ENCODE measurements at regions not wholly inside any gene's neighbourhood (a gene's known extent, or its start where the extent isn't known, plus 50 kb on each side); places are given as distances from the start of the nearest gene placed in this dataset.
A peak's percentile ranks its signal among the peaks of the same experiment; 100 is the strongest.
"Not testable (repeated sequence)": the region's sequence is repeated elsewhere in the genome, so short reads cannot be mapped to it uniquely, and the experiment has no call there.

DNA sequence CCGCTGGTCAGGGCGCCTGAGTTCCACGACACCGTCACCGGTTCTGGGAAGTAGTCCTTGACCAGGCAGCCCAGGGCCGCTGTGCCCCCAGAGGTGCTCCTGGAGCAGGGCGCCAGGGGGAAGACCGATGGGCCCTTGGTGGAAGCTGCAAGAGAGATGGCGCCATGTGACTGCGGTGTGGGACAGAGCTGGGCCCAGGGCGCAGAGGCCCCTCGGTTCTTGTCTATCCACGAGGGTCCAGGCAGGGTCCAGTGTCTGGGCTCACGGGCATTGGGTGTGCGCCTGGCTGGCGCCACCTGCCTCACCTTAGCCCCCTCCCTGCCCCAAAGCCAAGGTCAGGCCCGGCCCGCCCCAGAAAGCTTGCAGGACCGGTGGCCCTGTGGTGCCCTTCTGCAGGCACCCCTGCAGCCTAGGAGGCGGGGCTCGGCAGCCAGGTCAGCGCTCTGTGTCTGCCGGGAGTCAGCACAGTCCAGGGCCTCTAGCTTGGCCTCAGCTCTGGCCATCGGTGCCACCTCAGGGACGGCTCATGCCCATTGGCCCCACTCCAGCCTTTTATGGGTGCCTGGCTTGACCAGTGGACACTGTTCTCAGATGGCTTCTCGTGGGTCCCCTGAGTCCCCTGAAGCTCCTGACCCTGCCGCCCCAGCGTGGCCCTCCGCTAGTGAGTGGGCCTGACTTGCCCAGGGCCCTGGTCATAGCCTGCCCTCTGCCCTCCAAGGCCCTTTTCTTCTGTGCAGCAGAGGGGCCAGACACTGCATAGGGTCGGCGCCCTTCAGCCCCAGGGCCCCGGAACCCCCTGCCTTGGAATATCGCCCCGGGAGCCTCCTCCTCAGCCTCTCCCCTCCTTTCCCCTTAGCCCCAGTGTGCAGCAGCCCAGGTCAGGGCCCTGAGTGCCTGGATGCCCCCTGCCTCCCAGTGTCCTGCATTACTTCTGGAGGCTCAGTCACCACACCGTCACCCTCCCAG is 245.2 kb downstream of the TMEM121 start:
- H3K4me3 ChIP-seq; H3K4me1 ChIP-seq; H3K9me3 ChIP-seq; H3K27ac ChIP-seq; H3K36me3 ChIP-seq; intact Hi-C loops (cut with DNase I); H3K27me3 ChIP-seq: not testable (repeated sequence)
- DNase-seq (ENCODE audit: extremely low spot score in 2 of 2), result peak in 1 of 2 donors; percentile 32

DNA sequence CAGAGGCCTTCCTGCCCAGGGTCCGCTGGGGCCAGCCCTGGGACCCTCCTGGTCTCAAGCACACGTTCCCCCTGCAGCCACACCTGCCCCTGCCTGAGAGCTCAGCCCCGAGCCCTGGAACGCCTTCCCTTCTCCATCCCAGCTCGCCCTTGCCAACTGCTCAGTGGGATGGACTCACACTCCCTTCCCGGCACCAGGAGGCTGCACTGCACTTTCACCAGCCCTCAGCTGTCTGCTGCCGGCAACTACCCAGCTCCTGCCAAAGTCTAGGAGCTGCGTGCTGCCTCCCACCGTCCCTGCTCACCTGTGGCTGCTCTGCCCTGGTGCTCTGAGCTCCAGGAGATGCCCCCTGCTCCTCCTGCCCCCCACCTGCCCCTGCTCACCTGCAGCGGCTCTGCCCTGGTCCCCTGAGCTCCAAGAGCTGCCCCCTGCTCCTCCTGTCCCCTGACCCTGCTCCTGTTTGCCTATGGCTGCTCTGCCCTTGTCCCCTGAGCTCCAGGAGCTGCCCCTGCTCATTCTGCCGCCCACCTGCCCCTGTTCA is 246.4 kb downstream of the TMEM121 start:
- H3K27ac ChIP-seq; intact Hi-C loops (cut with DNase I): not testable (repeated sequence)

DNA sequence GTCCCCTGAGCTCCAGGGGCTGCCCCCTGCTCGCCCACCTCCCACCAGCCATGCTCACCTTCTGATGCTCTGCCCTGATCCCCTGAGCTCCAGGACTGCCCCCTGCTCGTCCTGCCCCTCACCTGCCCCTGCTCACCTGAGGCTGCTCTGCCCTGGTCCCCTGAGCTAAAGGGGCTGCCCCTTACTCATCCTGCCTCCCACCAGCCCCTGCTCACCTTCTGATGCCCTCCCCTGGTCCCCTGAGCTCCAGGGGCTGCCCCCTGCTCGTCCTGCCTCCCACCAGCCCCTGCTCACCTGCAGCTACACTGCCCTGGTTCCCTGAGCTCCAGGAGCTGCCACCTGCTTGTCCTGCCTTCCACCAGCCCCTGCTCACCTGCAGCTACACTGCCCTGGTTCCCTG is 247.2 kb downstream of the TMEM121 start:
- TF ChIP-seq POLR2AphosphoS5 (IDR thresholded peaks at IDR 0.05; ENCODE audit: insufficient read depth in 1 of 2, low read depth in 1 of 2) (no peak), POLR2A (IDR thresholded peaks at IDR 0.05) (no peak)
- TF ChIP-seq, protein P1, sequence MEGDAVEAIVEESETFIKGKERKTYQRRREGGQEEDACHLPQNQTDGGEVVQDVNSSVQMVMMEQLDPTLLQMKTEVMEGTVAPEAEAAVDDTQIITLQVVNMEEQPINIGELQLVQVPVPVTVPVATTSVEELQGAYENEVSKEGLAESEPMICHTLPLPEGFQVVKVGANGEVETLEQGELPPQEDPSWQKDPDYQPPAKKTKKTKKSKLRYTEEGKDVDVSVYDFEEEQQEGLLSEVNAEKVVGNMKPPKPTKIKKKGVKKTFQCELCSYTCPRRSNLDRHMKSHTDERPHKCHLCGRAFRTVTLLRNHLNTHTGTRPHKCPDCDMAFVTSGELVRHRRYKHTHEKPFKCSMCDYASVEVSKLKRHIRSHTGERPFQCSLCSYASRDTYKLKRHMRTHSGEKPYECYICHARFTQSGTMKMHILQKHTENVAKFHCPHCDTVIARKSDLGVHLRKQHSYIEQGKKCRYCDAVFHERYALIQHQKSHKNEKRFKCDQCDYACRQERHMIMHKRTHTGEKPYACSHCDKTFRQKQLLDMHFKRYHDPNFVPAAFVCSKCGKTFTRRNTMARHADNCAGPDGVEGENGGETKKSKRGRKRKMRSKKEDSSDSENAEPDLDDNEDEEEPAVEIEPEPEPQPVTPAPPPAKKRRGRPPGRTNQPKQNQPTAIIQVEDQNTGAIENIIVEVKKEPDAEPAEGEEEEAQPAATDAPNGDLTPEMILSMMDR (IDR thresholded peaks at IDR 0.05), result no peak
- Histone ChIP-seq H3K4me1 (no peaks in the 10 kb centered on the region), H3K9me3 (no peaks in the 10 kb centered on the region), H3K27ac (no peak overlapping the region), H3K4me3 (no peak overlapping the region), H3K36me3 (no peaks in the 10 kb centered on the region), H3K27me3 (no peaks in the 10 kb centered on the region)
- peak in 1 of 2 donors; percentile 80 for DNase-seq (ENCODE audit: extremely low spot score in 2 of 2)
- intact Hi-C loops (cut with DNase I), result no loop called here

More for the DNA sequence above, 246.4 kb downstream of the TMEM121 start:
- H3K36me3 ChIP-seq, H3K27me3 ChIP-seq, H3K4me3 ChIP-seq, H3K9me3 ChIP-seq, H3K4me1 ChIP-seq: not testable (repeated sequence)
- DNase-seq (ENCODE audit: extremely low spot score in 2 of 2), result peak in 1 of 2 donors; percentile 29

DNA sequence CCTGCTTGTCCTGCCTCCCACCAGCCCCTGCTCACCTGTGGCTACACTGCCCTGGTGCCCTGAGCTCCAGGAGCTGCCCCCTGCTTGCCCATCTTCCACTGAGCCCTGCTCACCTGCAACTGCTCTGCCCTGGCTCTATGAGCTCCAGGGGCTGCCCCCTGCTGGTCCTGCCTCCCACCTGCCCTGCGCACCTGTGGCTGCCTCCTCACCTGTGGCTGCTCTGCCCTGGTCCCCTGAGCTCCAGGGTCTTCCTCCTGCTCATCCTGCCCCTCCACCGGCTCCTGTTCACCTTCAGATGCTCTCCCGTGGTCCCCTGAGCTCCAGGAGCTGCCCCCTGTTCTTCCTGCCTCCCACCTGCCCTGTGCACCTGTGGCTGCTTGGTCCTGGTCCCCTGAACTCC is 247.6 kb downstream of the TMEM121 start:
- intact Hi-C loops (cut with DNase I), result no loop called here
- TF ChIP-seq POLR2A (IDR thresholded peaks at IDR 0.05), result no peak
- no peak for TF ChIP-seq POLR2AphosphoS5 (IDR thresholded peaks at IDR 0.05; ENCODE audit: insufficient read depth in 1 of 2, low read depth in 1 of 2)
- TF ChIP-seq, protein P1 (IDR thresholded peaks at IDR 0.05), result no peak
- Histone ChIP-seq H3K27me3 (no peaks in the 10 kb centered on the region), H3K9me3 (no peaks in the 10 kb centered on the region), H3K4me3 (no peak overlapping the region), H3K36me3 (no peaks in the 10 kb centered on the region), H3K27ac (no peak overlapping the region), H3K4me1 (no peaks in the 10 kb centered on the region)
- DNase-seq (ENCODE audit: extremely low spot score in 2 of 2), result peak in 1 of 2 donors; percentile 80

DNA sequence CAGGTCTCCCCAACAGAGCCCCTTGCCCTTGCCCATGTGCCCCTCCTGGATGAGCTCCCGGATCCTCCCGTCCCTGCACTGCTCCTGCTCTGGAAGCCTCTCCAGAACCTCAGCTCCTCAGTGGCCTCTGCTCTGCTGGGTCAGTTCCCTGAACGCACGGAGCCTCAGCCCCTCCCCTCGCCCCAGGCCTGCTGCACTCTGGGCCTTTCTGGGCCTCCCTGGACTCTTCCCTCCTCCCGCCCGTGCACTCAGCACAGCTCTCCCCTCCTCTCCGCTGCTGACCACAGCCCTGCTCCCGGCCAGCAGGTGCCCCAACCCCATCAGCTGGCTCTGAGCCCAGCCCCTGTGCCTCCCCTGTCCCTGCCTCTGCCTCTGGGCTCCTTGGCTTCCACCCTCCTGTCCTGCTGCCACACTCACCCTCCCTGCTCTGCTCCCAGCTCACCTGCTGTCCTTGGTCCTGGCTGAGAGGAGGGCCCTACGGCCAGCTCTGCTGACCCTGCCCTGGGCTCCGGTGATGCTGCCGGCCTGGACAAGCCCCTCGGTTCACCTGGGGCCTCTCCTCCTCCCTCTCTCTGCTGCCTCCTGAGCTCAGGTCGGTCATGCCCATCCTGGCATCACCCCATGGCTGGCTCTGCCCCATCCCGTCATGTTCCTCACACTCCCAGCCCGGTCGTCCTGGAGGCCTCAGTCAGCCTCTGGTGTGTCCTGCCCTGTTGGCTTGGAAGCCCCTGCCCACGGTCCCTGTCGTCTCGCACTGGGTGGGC is 248.4 kb downstream of the TMEM121 start:
- H3K9me3 ChIP-seq; H3K36me3 ChIP-seq; DNase-seq (ENCODE audit: extremely low spot score in 2 of 2); H3K4me1 ChIP-seq; H3K4me3 ChIP-seq; intact Hi-C loops (cut with DNase I); H3K27me3 ChIP-seq; H3K27ac ChIP-seq: not testable (repeated sequence)

DNA sequence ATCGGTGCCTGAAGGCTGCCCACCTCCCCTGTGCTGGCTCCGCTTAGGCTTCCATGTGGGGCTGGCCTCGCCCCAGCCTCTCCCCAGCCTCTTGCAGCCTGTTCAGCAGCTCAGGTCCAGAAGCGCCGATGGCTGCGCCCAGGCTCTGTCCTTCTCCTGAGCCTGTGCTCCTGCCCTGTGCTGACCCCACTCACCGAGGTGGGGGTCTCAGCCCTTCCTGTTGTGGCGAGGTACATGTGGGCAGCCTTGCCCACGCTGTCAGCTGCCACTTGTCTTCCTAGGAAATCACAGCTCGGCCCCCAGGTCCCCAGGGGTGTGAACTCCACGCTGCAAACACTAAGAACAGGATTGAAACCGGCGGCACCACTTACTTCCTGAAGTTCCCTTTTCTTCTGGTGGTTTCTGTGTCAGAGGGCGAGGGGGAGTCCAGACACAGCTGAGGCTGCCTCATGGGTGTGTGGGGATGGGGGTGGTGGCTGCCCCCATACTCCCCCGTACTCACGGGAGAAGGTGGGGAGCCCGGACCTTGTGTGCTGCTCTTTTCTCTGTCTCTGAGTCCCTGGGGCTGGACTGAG is 249.1 kb downstream of the TMEM121 start:
- H3K4me1 ChIP-seq; H3K27ac ChIP-seq; H3K4me3 ChIP-seq; intact Hi-C loops (cut with DNase I); H3K9me3 ChIP-seq; H3K27me3 ChIP-seq; H3K36me3 ChIP-seq: not testable (repeated sequence)
- peak in 1 of 2 donors; percentile 40 for DNase-seq (ENCODE audit: extremely low spot score in 2 of 2)

DNA sequence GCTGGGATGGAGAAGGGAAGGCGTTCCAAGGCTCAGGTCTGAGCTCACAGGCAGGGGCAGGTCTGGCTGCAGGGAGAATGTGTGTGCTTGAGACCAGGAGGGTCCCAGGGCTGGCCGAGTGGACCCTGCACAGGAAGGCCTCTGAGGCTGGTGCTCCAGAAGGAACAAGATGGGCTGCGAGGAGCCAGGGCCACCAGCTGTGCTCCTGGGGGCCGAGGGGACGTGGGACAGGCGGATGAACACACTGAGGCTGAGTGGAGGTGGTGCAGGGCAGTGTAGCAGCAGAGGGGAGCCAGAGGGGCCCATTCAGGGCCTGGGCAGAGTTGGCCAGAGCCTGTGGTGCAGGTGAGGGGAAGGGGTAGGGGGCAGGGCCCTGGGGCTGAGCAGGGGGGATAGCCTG is 249.7 kb downstream of the TMEM121 start:
- DNase-seq (ENCODE audit: extremely low spot score in 2 of 2); intact Hi-C loops (cut with DNase I); H3K27ac ChIP-seq; H3K4me3 ChIP-seq; H3K9me3 ChIP-seq; H3K4me1 ChIP-seq; H3K36me3 ChIP-seq; H3K27me3 ChIP-seq: not testable (repeated sequence)
